ENCODE measurements at regions not wholly inside any gene's neighbourhood (a gene's known extent, or its start where the extent isn't known, plus 50 kb on each side); places are given as distances from the start of the nearest gene placed in this dataset.

DNA sequence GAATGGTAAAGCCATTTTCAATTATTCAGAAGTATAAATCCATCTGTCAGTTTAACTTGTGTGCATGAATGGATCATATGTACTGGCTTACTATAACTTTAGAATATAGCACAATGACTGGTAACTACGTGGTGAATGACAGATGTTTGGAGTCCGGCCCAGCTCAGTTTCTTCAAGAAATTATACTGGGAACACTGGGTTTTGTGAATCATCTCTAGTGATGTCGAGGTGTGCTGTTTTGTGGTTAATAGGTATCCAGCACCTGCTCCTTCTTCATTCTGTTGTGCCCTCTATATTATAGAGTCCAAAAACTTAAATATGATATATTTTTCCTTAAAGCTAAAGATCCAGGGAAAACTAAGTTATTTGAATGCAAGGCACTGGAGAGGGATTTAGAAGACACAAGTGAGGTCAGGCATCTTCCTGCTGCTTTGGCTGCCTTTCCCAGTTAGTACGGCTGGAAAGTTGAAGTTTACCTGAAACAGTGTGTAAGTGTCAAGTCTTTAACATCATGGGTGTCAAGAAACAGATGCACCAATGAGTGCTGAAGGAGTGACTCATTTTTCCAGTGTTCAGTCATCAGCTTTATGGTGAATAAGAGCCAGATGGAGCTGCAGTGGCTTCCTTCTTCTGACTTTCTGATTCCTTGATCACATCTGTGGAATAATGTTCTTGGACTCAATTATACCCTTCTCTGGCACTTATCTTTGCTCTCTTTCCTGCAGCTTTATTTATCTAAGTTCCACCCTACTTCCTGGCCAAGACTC, 1079.5 kb upstream of the CELF4 start:
- TF ChIP-seq, protein P1, sequence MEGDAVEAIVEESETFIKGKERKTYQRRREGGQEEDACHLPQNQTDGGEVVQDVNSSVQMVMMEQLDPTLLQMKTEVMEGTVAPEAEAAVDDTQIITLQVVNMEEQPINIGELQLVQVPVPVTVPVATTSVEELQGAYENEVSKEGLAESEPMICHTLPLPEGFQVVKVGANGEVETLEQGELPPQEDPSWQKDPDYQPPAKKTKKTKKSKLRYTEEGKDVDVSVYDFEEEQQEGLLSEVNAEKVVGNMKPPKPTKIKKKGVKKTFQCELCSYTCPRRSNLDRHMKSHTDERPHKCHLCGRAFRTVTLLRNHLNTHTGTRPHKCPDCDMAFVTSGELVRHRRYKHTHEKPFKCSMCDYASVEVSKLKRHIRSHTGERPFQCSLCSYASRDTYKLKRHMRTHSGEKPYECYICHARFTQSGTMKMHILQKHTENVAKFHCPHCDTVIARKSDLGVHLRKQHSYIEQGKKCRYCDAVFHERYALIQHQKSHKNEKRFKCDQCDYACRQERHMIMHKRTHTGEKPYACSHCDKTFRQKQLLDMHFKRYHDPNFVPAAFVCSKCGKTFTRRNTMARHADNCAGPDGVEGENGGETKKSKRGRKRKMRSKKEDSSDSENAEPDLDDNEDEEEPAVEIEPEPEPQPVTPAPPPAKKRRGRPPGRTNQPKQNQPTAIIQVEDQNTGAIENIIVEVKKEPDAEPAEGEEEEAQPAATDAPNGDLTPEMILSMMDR (IDR thresholded peaks at IDR 0.05; ENCODE audit: low read length): no peak
- no peak for TF ChIP-seq EZH2 (IDR thresholded peaks at IDR 0.05; ENCODE audit: borderline replicate concordance, low read length)
